ENCODE measurements at regions not wholly inside any gene's neighbourhood (a gene's known extent, or its start where the extent isn't known, plus 50 kb on each side); places are given as distances from the start of the nearest gene placed in this dataset.

GRCh38 chr6:140209775-140210174, 835.3 kb upstream of the CITED2 start:
- Histone ChIP-seq H3K9ac (ENCODE audit: low read length) (no peak overlapping the region), H3F3A (ENCODE audit: insufficient read depth, low read length, poor library complexity, severe bottlenecking) (no peaks in the 10 kb centered on the region), H3K36me3 (ENCODE audit: insufficient read depth, low read length) (no peaks in the 10 kb centered on the region), H3K27ac (ENCODE audit: low read length) (no peak overlapping the region), H3K9me3 (ENCODE audit: low read length) (no peaks in the 10 kb centered on the region), H2AFZ (ENCODE audit: low read depth, low read length) (no peak overlapping the region), H3K4me3 (ENCODE audit: low read length) (no peak overlapping the region), H3K4me2 (ENCODE audit: low read length) (no peak overlapping the region), H3K79me2 (replicated peaks; ENCODE audit: insufficient read depth, low read length) (no peaks in the 10 kb centered on the region), H3K27me3 (ENCODE audit: insufficient read depth, low read depth, low read length) (no peaks in the 10 kb centered on the region), H3K9me2 (ENCODE audit: insufficient read depth, low read length) (no peaks in the 10 kb centered on the region), H4K20me1 (ENCODE audit: insufficient read depth) (no peaks in the 10 kb centered on the region)
- TF ChIP-seq REST (IDR thresholded peaks at IDR 0.05; ENCODE audit: borderline replicate concordance), result no peak
- TF ChIP-seq EZH2 (IDR thresholded peaks at IDR 0.05; ENCODE audit: borderline replicate concordance, insufficient read depth, low read length, poor library complexity, severe bottlenecking), result no peak
- no peak for TF ChIP-seq TAF1 (IDR thresholded peaks at IDR 0.05; ENCODE audit: low read depth)
- TF ChIP-seq POLR2AphosphoS5 (IDR thresholded peaks at IDR 0.05), result no peak
- TF ChIP-seq SMC3 (conservative IDR thresholded peaks at IDR 0.05; ENCODE audit: poor library complexity), result no peak
- TF ChIP-seq CTCF (IDR thresholded peaks at IDR 0.05; ENCODE audit: poor library complexity, severe bottlenecking), result no peak
- TF ChIP-seq EP300 (conservative IDR thresholded peaks at IDR 0.05; ENCODE audit: poor library complexity, severe bottlenecking), result no peak
- no peak for TF ChIP-seq RAD21 (conservative IDR thresholded peaks at IDR 0.05)
- TF ChIP-seq MXI1 (conservative IDR thresholded peaks at IDR 0.05; ENCODE audit: poor library complexity, severe bottlenecking), result no peak

GRCh38 chr6:140208286-140208685, 833.8 kb upstream of the CITED2 start:
- Histone ChIP-seq H3K36me3 (ENCODE audit: insufficient read depth, low read length) (no peaks in the 10 kb centered on the region), H2AFZ (ENCODE audit: low read depth, low read length) (no peak overlapping the region), H3K9me3 (ENCODE audit: low read length) (no peaks in the 10 kb centered on the region), H3K4me3 (ENCODE audit: low read length) (no peak overlapping the region), H3K4me2 (ENCODE audit: low read length) (no peak overlapping the region), H3K79me2 (replicated peaks; ENCODE audit: insufficient read depth, low read length) (no peaks in the 10 kb centered on the region), H3K27ac (ENCODE audit: low read length) (no peak overlapping the region), H4K20me1 (ENCODE audit: insufficient read depth) (no peaks in the 10 kb centered on the region), H3F3A (ENCODE audit: insufficient read depth, low read length, poor library complexity, severe bottlenecking) (no peaks in the 10 kb centered on the region), H3K9ac (ENCODE audit: low read length) (no peak overlapping the region), H3K27me3 (ENCODE audit: insufficient read depth, low read depth, low read length) (no peaks in the 10 kb centered on the region), H3K9me2 (ENCODE audit: insufficient read depth, low read length) (no peaks in the 10 kb centered on the region)
- TF ChIP-seq EZH2 (IDR thresholded peaks at IDR 0.05; ENCODE audit: borderline replicate concordance, insufficient read depth, low read length, poor library complexity, severe bottlenecking), result no peak
- TF ChIP-seq RAD21 (conservative IDR thresholded peaks at IDR 0.05), result no peak
- no peak for TF ChIP-seq REST (IDR thresholded peaks at IDR 0.05; ENCODE audit: borderline replicate concordance)
- TF ChIP-seq CTCF (IDR thresholded peaks at IDR 0.05; ENCODE audit: poor library complexity, severe bottlenecking), result no peak
- no peak for TF ChIP-seq SMC3 (conservative IDR thresholded peaks at IDR 0.05; ENCODE audit: poor library complexity)

All from neural cell (in vitro differentiated cells).